IPS-18a (cell line): ENCODE measurements at regions not wholly inside any gene's neighbourhood (a gene's known extent, or its start where the extent isn't known, plus 50 kb on each side); places are given as distances from the start of the nearest gene placed in this dataset.
"Not testable (repeated sequence)": the region's sequence is repeated elsewhere in the genome, so short reads cannot be mapped to it uniquely, and the experiment has no call there.

Source experiments
- H3K27ac ChIP-seq: one replicate; pipeline ENCODE4 v1.5.1; 2013; ENCODE audit warnings: low read length
- H3K27me3 ChIP-seq: one replicate; pipeline ENCODE4 v1.6.1; 2013; ENCODE audit warnings: mild to moderate bottlenecking, low read length; ENCODE audit not compliant: control insufficient read depth, insufficient read depth
- H3K36me3 ChIP-seq: one replicate; pipeline ENCODE4 v1.6.1; 2013; ENCODE audit warnings: low read depth, low read length; ENCODE audit not compliant: control insufficient read depth
- H3K4me1 ChIP-seq: one replicate; pipeline ENCODE4 v1.6.1; 2013; ENCODE audit warnings: low read depth, low read length; ENCODE audit not compliant: control insufficient read depth
- H3K4me3 ChIP-seq: one replicate; pipeline ENCODE4 v1.5.1; 2013; ENCODE audit warnings: low read length
- H3K9ac ChIP-seq: one replicate; pipeline ENCODE4 v1.6.1; 2013; ENCODE audit warnings: mild to moderate bottlenecking, low read length, moderate library complexity
- H3K9me3 ChIP-seq: one replicate; pipeline ENCODE4 v1.6.1; 2013; ENCODE audit warnings: low read depth, low read length; ENCODE audit not compliant: control insufficient read depth

DNA sequence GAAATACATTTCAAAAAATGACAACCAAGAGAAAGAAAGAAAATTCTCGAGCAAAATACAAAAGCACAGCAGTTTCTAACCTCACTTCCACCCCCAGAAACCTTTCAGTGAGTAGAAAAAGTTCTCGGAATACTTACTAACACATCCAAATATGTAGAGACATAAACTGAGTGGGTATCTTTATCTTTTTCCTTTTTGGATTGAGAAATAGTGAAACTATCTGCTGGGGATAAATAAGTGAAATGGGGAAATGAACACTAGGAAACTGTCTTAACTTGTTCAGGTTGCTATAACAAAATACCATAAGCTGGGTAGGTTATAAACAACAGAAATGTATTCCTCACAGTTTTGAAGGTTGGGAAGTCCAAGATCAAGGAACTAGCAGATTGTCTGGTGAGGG, 72.0 kb downstream of the VCAM1 start:
- Histone ChIP-seq H3K36me3 (no peaks in the 10 kb centered on the region), H3K9me3 (no peaks in the 10 kb centered on the region), H3K4me1 (peaks cover 6% of the 10 kb centered on the region), H3K4me3 (no peak overlapping the region), H3K9ac (no peak overlapping the region), H3K27ac (no peak overlapping the region), H3K27me3 (no peaks in the 10 kb centered on the region)

DNA sequence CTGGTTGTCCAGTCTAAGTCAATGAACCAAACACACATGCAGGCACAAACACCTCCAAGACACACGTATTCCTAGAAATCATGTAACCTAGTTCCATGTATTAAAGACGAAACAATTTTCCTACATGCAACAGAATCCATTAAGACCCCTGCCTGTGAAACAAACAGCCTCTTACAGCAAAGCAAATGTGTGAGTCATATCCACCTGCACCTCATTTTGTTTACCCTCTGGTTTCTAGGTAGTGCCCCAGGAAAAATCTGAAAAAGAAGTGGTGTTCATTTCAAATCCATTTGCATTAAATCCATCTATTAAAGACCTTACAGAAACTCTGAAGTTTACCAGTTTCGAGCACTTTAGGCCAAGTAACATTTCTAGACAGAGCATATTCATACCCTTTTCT, 74.1 kb downstream of the VCAM1 start:
- H3K9ac ChIP-seq = no peak overlapping the region
- no peaks in the 10 kb centered on the region for H3K36me3 ChIP-seq
- H3K4me3 ChIP-seq = no peak overlapping the region
- H3K27ac ChIP-seq = no peak overlapping the region
- H3K9me3 ChIP-seq = no peaks in the 10 kb centered on the region
- H3K27me3 ChIP-seq = no peaks in the 10 kb centered on the region
- H3K4me1 ChIP-seq = peaks cover 6% of the 10 kb centered on the region

DNA sequence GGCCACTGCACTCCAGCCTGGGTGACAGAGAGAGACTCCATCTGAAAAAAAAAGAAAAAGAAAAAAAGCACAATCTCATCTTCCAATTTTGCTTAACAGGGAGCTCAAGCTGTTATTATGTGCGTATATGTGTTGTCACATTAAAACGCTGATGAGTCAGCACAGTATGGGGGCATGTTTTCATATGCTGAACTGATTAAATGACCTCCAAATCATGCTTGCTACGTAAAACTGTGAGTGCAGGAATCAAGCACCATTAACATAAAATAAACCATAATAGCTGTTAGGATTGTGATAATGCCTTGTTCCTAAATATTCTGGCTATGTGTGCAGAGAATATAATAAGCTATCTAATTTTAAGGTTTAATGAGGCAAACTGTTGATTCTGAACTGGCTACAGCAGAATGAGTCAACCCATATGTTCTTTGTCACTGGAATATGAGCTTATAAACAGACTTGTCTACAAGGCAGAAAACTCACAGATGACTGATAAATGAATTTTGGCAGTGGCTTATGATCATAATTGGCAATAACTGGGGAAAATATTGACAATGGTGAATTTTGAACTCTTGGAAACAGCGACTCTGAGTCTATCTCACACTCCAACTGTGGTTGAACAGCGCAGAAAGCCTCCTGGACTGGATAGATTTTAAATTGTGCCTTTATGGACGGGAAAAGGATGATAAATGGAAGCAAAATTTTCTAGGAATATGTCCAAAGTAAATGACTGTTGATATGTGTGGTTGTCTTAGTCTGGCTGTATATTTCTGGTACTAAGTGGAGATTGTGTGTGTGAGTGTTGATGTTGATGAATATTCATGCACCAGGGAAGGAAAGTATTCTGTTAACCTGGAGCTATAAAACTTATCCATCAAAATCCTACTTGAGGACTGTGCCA, 75.5 kb downstream of the VCAM1 start:
- H3K4me1 ChIP-seq = peaks cover 6% of the 10 kb centered on the region
- H3K27ac ChIP-seq = no peak overlapping the region
- no peak overlapping the region for H3K4me3 ChIP-seq
- no peaks in the 10 kb centered on the region for H3K27me3 ChIP-seq
- H3K9ac ChIP-seq = no peak overlapping the region
- H3K9me3 ChIP-seq = no peaks in the 10 kb centered on the region
- H3K36me3 ChIP-seq = no peaks in the 10 kb centered on the region

DNA sequence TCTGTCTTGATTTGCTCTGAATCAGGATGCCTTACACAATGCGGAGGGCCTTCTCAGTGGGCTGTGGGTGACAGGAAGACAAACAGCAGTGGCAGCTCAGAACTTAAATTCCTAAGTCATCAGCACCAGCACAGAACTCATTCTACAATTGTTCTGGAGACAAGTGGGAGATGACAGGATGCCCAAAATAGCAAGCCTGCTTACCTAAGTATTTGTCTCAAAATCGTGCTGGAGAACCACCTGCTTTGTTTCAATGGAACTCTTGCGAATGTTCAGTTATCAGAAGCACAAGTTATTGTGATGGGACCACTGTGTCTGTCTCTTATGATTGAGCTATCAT, 76.1 kb downstream of the VCAM1 start:
- Histone ChIP-seq H3K27ac (no peak overlapping the region), H3K36me3 (no peaks in the 10 kb centered on the region), H3K4me1 (peaks cover 6% of the 10 kb centered on the region), H3K4me3 (no peak overlapping the region), H3K9ac (no peak overlapping the region), H3K9me3 (no peaks in the 10 kb centered on the region), H3K27me3 (no peaks in the 10 kb centered on the region)

DNA sequence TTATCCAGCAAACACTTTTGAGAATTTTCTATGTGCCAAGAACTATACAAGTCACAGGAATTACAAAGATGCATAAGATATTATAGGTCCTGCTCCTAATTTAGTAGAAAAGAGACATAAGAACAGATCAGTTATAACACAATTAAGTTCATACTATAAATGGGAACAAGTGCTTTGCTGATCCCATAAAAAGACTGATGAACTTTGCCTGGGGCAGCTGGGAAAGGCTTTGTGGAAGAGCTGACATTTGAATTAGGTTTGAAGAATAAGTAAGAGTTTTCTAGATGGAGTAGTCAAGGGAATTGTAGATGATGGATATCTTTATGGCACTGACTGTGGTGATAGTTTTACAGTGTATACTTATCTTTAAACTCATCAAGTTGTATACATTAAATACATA, 76.5 kb downstream of the VCAM1 start:
- Histone ChIP-seq H3K27me3 (no peaks in the 10 kb centered on the region), H3K4me1 (peaks cover 6% of the 10 kb centered on the region), H3K27ac (no peak overlapping the region), H3K4me3 (no peak overlapping the region), H3K9me3 (no peaks in the 10 kb centered on the region), H3K36me3 (no peaks in the 10 kb centered on the region), H3K9ac (no peak overlapping the region)

DNA sequence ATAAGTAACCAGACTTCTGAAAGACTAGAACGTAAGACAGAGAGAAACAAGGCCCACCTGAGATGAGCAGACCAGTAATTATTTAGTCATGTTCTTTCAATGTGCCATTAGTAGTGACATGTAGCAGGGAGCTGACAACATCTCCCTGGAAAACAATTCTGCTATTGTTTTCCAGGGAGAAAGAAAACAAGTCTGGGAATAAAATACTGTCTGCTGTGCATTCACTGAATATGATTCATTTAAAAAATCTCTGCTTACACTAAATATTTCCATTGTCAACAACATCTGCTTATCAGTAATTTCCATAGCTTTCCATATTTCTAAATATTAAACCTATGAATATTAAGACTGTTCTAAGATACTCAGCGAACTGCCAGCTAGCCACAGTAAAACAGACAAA, 80.0 kb downstream of the VCAM1 start:
- H3K4me1 ChIP-seq = peaks cover 6% of the 10 kb centered on the region
- H3K9me3 ChIP-seq = no peaks in the 10 kb centered on the region
- H3K36me3 ChIP-seq = no peaks in the 10 kb centered on the region
- no peak overlapping the region for H3K9ac ChIP-seq
- no peak overlapping the region for H3K27ac ChIP-seq
- H3K4me3 ChIP-seq = no peak overlapping the region
- no peaks in the 10 kb centered on the region for H3K27me3 ChIP-seq

DNA sequence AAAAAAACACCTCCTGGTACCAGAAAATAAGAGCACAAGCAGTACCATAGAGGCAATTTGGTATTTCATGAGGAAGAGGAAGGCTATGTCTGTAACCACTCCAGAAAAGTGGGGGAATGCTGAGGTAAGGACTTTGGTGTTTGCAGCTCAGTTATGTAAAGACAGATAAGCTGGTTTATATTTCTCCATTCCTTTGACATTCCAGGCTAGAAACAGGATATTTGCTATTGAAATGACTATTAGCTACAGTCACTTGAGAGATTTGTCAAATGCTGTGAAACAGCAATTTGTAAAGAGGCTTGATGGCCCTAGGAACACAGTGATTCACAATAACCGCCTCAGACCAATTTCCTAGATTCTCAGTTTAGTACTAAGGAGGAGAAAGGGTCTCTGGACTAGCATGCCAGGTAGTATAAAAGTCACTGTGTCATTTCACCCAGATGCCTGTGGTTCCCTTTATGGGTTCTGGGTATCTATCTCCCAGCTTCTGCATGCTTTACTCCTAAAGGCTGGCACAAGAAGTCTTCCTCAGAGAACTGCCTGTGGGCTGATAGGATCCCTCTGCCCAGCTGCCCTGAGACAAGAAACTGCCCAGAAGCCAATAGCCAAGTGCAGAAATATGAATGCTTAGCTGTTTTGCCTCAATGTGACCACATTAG, 80.5 kb downstream of the VCAM1 start:
- Histone ChIP-seq H3K9me3 (no peaks in the 10 kb centered on the region), H3K4me1 (peaks cover under 1% of the 10 kb centered on the region), H3K36me3 (no peaks in the 10 kb centered on the region), H3K27me3 (no peaks in the 10 kb centered on the region), H3K4me3 (no peak overlapping the region), H3K27ac (no peak overlapping the region), H3K9ac (no peak overlapping the region)

DNA sequence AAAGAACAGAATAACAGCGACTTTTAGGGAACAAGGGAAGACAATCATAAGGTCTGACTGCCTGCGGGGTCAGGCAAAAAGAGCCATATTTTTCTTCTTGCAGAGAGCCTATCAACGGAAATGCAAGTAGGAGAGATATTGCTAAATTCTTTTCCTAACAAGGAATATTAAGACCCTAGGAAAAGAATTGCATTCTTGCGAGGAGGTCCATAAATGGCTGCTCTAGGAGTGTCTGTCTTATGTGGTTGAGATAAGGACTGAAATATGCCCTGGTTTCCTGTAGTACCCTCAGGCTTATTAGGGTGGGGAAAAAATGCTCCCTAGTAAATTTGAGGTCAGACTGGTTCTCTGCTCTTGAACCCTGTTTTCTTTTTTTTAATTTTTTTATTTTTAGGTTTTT, 81.7 kb downstream of the VCAM1 start:
- not testable (repeated sequence) for H3K4me1 ChIP-seq, H3K9ac ChIP-seq, H3K36me3 ChIP-seq, H3K27ac ChIP-seq, H3K4me3 ChIP-seq, H3K27me3 ChIP-seq, H3K9me3 ChIP-seq

DNA sequence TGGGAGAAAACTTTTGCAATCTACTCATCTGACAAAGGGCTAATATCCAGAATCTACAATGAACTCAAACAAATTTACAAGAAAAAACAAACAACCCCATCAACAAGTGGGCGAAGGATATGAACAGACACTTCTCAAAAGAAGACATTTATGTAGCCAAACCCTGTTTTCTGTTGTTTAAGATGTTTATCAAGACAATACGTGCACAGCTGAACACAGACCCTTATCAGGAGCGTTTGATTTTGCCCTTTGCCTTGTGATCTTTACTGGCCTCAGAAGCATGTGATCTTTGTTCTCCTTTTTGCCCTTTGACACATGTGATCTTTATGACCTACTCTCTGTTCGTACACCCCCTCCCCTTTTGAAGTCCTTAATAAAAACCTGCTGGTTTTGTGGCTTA, 83.7 kb downstream of the VCAM1 start:
- not testable (repeated sequence) for H3K9ac ChIP-seq, H3K4me3 ChIP-seq, H3K27me3 ChIP-seq, H3K9me3 ChIP-seq, H3K36me3 ChIP-seq, H3K4me1 ChIP-seq, H3K27ac ChIP-seq

DNA sequence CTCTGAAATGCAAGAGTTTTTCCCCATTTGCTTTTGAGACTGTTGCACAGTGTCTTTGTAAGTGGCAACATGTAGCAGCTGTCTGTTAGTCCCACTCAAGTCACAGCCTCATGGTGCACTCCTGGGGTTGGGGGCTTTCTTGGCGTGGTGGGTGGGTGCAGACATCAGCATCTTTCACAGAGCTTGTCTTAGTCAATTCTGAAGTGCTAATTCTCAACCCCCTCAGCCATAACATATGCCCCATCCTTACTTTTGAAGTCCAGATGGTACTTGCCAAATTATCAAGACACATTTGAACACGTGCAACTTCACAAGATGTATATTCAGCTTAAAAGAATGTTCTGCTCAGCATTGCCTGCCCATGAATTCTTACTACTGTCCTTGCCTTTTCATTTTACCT, 87.1 kb downstream of the VCAM1 start:
- no peak overlapping the region for H3K9ac ChIP-seq

DNA sequence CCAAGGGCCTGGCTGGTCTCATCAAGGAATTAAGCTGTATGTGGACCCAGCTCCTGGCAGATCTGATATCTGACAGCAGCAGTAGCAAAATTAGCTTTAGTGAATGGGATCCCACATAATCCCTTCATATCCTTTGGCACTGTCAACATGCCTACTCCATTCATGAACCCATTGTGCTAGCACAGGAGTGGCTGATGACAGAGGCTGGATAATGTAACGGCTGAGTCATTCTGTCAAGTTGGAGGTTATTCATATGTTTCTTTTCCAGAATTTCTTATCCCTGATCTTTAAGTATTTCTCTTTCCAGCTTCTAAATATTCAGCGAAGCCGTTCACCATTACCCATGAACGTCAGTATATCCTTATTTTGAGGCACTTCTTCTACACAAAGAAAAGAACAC, 84.3 kb downstream of the EXTL2 start:
- Histone ChIP-seq H3K4me1 (no peaks in the 10 kb centered on the region), H3K9ac (no peak overlapping the region), H3K4me3 (no peak overlapping the region), H3K36me3 (no peaks in the 10 kb centered on the region), H3K27me3 (no peaks in the 10 kb centered on the region), H3K27ac (no peak overlapping the region), H3K9me3 (no peaks in the 10 kb centered on the region)

More for the DNA sequence above, 87.1 kb downstream of the VCAM1 start:
- Histone ChIP-seq H3K4me3 (no peak overlapping the region), H3K9me3 (no peaks in the 10 kb centered on the region), H3K4me1 (no peaks in the 10 kb centered on the region), H3K27ac (no peak overlapping the region), H3K27me3 (no peaks in the 10 kb centered on the region), H3K36me3 (no peaks in the 10 kb centered on the region)

DNA sequence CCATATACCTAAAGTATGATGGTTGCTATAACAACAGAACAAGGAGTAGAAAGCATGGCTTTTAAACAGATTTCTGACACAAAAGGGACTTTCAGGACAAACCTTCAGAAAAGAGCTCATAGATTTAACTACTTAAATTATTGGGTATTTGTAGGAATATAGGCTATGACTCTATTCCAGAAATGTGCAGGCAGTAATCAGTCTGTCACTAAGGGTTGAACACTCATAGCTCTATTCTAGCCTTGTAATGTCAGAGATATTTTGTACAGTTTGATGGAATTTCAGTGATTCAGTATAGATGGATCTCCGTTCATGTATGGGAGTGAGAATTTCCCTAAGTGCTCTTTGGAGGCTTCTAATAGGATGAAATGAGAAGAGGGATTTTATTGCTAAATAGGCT, 82.8 kb downstream of the EXTL2 start:
- no peak overlapping the region for H3K27ac ChIP-seq
- H3K9me3 ChIP-seq = no peaks in the 10 kb centered on the region
- H3K27me3 ChIP-seq = no peaks in the 10 kb centered on the region
- no peak overlapping the region for H3K4me3 ChIP-seq
- no peak overlapping the region for H3K9ac ChIP-seq
- H3K36me3 ChIP-seq = no peaks in the 10 kb centered on the region
- no peaks in the 10 kb centered on the region for H3K4me1 ChIP-seq
